HS-5 (cell line): ENCODE measurements at regions not wholly inside any gene's neighbourhood (a gene's known extent, or its start where the extent isn't known, plus 50 kb on each side); places are given as distances from the start of the nearest gene placed in this dataset.
"Not testable (repeated sequence)": the region's sequence is repeated elsewhere in the genome, so short reads cannot be mapped to it uniquely, and the experiment has no call there.

ENCODE experiments used
- DNase-seq: peaks from one replicate; pipeline ENCODE4 v3.0.0-alpha.2; 2012; ENCODE audit warnings: low read depth

- no peak for DNase-seq
These were observed 114.6 kb downstream of the VEGFA start for GRCh38 chr6:43884652-43885022.

- DNase-seq, result no peak
These were observed 114.0 kb downstream of the VEGFA start for GRCh38 chr6:43883847-43884651.

- not testable (repeated sequence) for DNase-seq
These were observed 112.9 kb downstream of the VEGFA start for GRCh38 chr6:43882690-43883448.

GRCh38 chr6:43880236-43881137 lies 110.5 kb downstream of the VEGFA start:
- DNase-seq, result no peak

- DNase-seq, result no peak
These were observed 109.7 kb downstream of the VEGFA start for GRCh38 chr6:43879722-43880121.

GRCh38 chr6:43878823-43879495 lies 108.9 kb downstream of the VEGFA start:
- no peak for DNase-seq

- no peak for DNase-seq
These were observed 108.2 kb downstream of the VEGFA start for GRCh38 chr6:43878127-43878634.

GRCh38 chr6:43877463-43878126 lies 107.6 kb downstream of the VEGFA start:
- DNase-seq, result no peak

- no peak for DNase-seq
These were observed 107.0 kb downstream of the VEGFA start for GRCh38 chr6:43877036-43877435.

- no peak for DNase-seq
These were observed 106.6 kb downstream of the VEGFA start for GRCh38 chr6:43876602-43877001.

- DNase-seq, result no peak
These were observed 106.0 kb downstream of the VEGFA start for GRCh38 chr6:43875849-43876572.

GRCh38 chr6:43874814-43875590 lies 105.0 kb downstream of the VEGFA start:
- no peak for DNase-seq

GRCh38 chr6:43873806-43874714 lies 104.0 kb downstream of the VEGFA start:
- DNase-seq, result no peak

GRCh38 chr6:43871933-43872332 lies 101.9 kb downstream of the VEGFA start:
- no peak for DNase-seq

- DNase-seq, result no peak
These were observed 101.3 kb downstream of the VEGFA start for GRCh38 chr6:43871284-43871683.

GRCh38 chr6:43870660-43871061 lies 100.7 kb downstream of the VEGFA start:
- no peak for DNase-seq

GRCh38 chr6:43869792-43870659 lies 100.0 kb downstream of the VEGFA start:
- no peak for DNase-seq
